ENCODE measurements at regions not wholly inside any gene's neighbourhood (a gene's known extent, or its start where the extent isn't known, plus 50 kb on each side); places are given as distances from the start of the nearest gene placed in this dataset.

GRCh38 chr9:16205455-16205854 lies 652.6 kb downstream of the CCDC171 start:
- Histone ChIP-seq H3K4me3 (ENCODE audit: insufficient read depth, low read length) (no peak overlapping the region), H3K9me3 (ENCODE audit: low read depth, low read length) (no peaks in the 10 kb centered on the region), H3K79me2 (ENCODE audit: insufficient read depth, low read length) (no peaks in the 10 kb centered on the region), H4K20me1 (ENCODE audit: insufficient read depth, low read length) (no peaks in the 10 kb centered on the region), H3K27me3 (ENCODE audit: insufficient read depth, low read length) (no peaks in the 10 kb centered on the region), H3K4me2 (ENCODE audit: insufficient read depth, low read length) (no peak overlapping the region), H3K27ac (ENCODE audit: low read depth, low read length) (no peak overlapping the region), H3K4me1 (ENCODE audit: insufficient read depth, low read length) (peaks cover 24% of the 10 kb centered on the region), H2AFZ (ENCODE audit: low read length) (no peak overlapping the region), H3K36me3 (ENCODE audit: insufficient read depth, low read length) (no peaks in the 10 kb centered on the region)
- DNase-seq (ENCODE audit: insufficient read length, low spot score, missing footprints) = no peak
- TF ChIP-seq CTCF (IDR thresholded peaks at IDR 0.05; ENCODE audit: extremely low read depth, low read depth, low read length) = no peak

GRCh38 chr9:16206518-16206917 lies 653.7 kb downstream of the CCDC171 start:
- Histone ChIP-seq H2AFZ (ENCODE audit: low read length) (no peak overlapping the region), H3K79me2 (ENCODE audit: insufficient read depth, low read length) (no peaks in the 10 kb centered on the region), H3K27me3 (ENCODE audit: insufficient read depth, low read length) (no peaks in the 10 kb centered on the region), H3K9me3 (ENCODE audit: low read depth, low read length) (no peaks in the 10 kb centered on the region), H3K36me3 (ENCODE audit: insufficient read depth, low read length) (no peaks in the 10 kb centered on the region), H3K4me2 (ENCODE audit: insufficient read depth, low read length) (no peak overlapping the region), H3K27ac (ENCODE audit: low read depth, low read length) (no peak overlapping the region), H4K20me1 (ENCODE audit: insufficient read depth, low read length) (no peaks in the 10 kb centered on the region), H3K4me1 (ENCODE audit: insufficient read depth, low read length) (peaks cover 24% of the 10 kb centered on the region), H3K4me3 (ENCODE audit: insufficient read depth, low read length) (no peak overlapping the region)
- TF ChIP-seq CTCF (IDR thresholded peaks at IDR 0.05; ENCODE audit: extremely low read depth, low read depth, low read length) = no peak
- no peak for DNase-seq (ENCODE audit: insufficient read length, low spot score, missing footprints)

GRCh38 chr9:16207161-16207560 lies 654.3 kb downstream of the CCDC171 start:
- Histone ChIP-seq H3K4me3 (ENCODE audit: insufficient read depth, low read length) (peak overlapping the region; percentile 1), H3K36me3 (ENCODE audit: insufficient read depth, low read length) (no peaks in the 10 kb centered on the region), H4K20me1 (ENCODE audit: insufficient read depth, low read length) (no peaks in the 10 kb centered on the region), H3K4me1 (ENCODE audit: insufficient read depth, low read length) (peaks cover 19% of the 10 kb centered on the region), H3K79me2 (ENCODE audit: insufficient read depth, low read length) (no peaks in the 10 kb centered on the region), H3K9me3 (ENCODE audit: low read depth, low read length) (no peaks in the 10 kb centered on the region), H3K27me3 (ENCODE audit: insufficient read depth, low read length) (no peaks in the 10 kb centered on the region), H3K4me2 (ENCODE audit: insufficient read depth, low read length) (peak overlapping the region; percentile 37), H2AFZ (ENCODE audit: low read length) (peak overlapping the region; percentile 67), H3K27ac (ENCODE audit: low read depth, low read length) (no peak overlapping the region)
- no peak for TF ChIP-seq CTCF (IDR thresholded peaks at IDR 0.05; ENCODE audit: extremely low read depth, low read depth, low read length)
- no peak for DNase-seq (ENCODE audit: insufficient read length, low spot score, missing footprints)

GRCh38 chr9:16210440-16210839 lies 657.6 kb downstream of the CCDC171 start:
- no peaks in the 10 kb centered on the region for H3K36me3 ChIP-seq (ENCODE audit: insufficient read depth, low read length)
- no peak for DNase-seq (ENCODE audit: insufficient read length, low spot score, missing footprints)
- H3K4me2 ChIP-seq (ENCODE audit: insufficient read depth, low read length) = no peak overlapping the region
- H3K27me3 ChIP-seq (ENCODE audit: insufficient read depth, low read length) = no peaks in the 10 kb centered on the region
- H3K9me3 ChIP-seq (ENCODE audit: low read depth, low read length) = no peaks in the 10 kb centered on the region
- H3K4me3 ChIP-seq (ENCODE audit: insufficient read depth, low read length) = no peak overlapping the region
- H3K27ac ChIP-seq (ENCODE audit: low read depth, low read length) = no peak overlapping the region
- peaks cover 15% of the 10 kb centered on the region for H3K4me1 ChIP-seq (ENCODE audit: insufficient read depth, low read length)
- H4K20me1 ChIP-seq (ENCODE audit: insufficient read depth, low read length) = no peaks in the 10 kb centered on the region
- no peaks in the 10 kb centered on the region for H3K79me2 ChIP-seq (ENCODE audit: insufficient read depth, low read length)
- no peak for TF ChIP-seq CTCF (IDR thresholded peaks at IDR 0.05; ENCODE audit: extremely low read depth, low read depth, low read length)
- no peak overlapping the region for H2AFZ ChIP-seq (ENCODE audit: low read length)

All from osteoblast (primary cell).